PC-9 (cell line): ENCODE measurements at regions not wholly inside any gene's neighbourhood (a gene's known extent, or its start where the extent isn't known, plus 50 kb on each side); places are given as distances from the start of the nearest gene placed in this dataset.

ENCODE experiments used
- BruUV-seq: library from RNA; stranded (reverse); fragments of 400-500 nt; replicated peaks from 2 replicates; lab custom pipeline; 2021; lab: Mats Ljungman, UMichigan
- CTCF ChIA-PET: fragments of 300-600 bp; sonication (Branson Sonifier 250); formaldehyde crosslinking; loops from one replicate; lab custom pipeline; 2022; ENCODE audit warnings: antibody characterized with exemption; lab: Charles Lee
- POLR2A ChIA-PET: fragments of 300-600 bp; sonication (Branson Sonifier 250); formaldehyde crosslinking; loops from one replicate; lab custom pipeline; 2022; ENCODE audit warnings: antibody characterized with exemption; ENCODE audit not compliant: unreplicated experiment; lab: Charles Lee
- DNase-seq, 2 experiments: peaks; one replicate each; pipeline versions ENCODE4 v3.0.0 to v3.0.0-alpha.2; 2015 to 2022; ENCODE audit warnings: mixed read lengths in 1 of 2
- H2AFZ ChIP-seq: fragments of 200-600 bp; sonication (generic); 2 replicates; pipeline ENCODE4 v1.8.1; 2017; ENCODE audit warnings: antibody characterized with exemption
- H3F3A ChIP-seq: fragments of 200-600 bp; sonication (generic); 2 replicates; pipeline ENCODE4 v1.8.1; 2017; ENCODE audit warnings: antibody characterized with exemption, mild to moderate bottlenecking, low read depth; ENCODE audit not compliant: insufficient read depth
- H3K27ac ChIP-seq: fragments of 200-600 bp; sonication (generic); 2 replicates; pipeline ENCODE4 v1.6.1; 2016; ENCODE audit warnings: mixed run types
- H3K27me3 ChIP-seq: fragments of 200-600 bp; sonication (generic); 2 replicates; pipeline ENCODE4 v1.6.1; 2016; ENCODE audit warnings: low read depth, mixed run types; ENCODE audit not compliant: insufficient read depth
- H3K36me3 ChIP-seq: fragments of 200-600 bp; sonication (generic); 2 replicates; pipeline ENCODE4 v1.6.1; 2016; ENCODE audit warnings: low read depth, mixed run types
- H3K4me1 ChIP-seq: fragments of 200-600 bp; sonication (generic); replicated peaks from 2 replicates; pipeline ENCODE4 v1.6.1; 2016; ENCODE audit warnings: mixed run types; ENCODE audit not compliant: insufficient read depth
- H3K4me2 ChIP-seq: fragments of 200-600 bp; sonication (generic); 2 replicates; pipeline ENCODE4 v1.6.1; 2017; ENCODE audit warnings: mixed run types
- H3K4me3 ChIP-seq: fragments of 200-600 bp; sonication (generic); 2 replicates; pipeline ENCODE4 v1.6.1; 2016; ENCODE audit warnings: mixed run types
- H3K79me2 ChIP-seq: fragments of 200-600 bp; sonication (generic); 2 replicates; pipeline ENCODE4 v1.6.1; 2017; ENCODE audit warnings: low read depth, mixed run types
- H3K9me2 ChIP-seq: fragments of 200-600 bp; sonication (generic); 2 replicates; pipeline ENCODE4 v1.8.1; 2017; ENCODE audit warnings: mild to moderate bottlenecking; ENCODE audit not compliant: insufficient read depth
- H3K9me3 ChIP-seq: fragments of 200-600 bp; sonication (generic); 2 replicates; pipeline ENCODE4 v1.8.1; 2016; ENCODE audit warnings: low read depth; ENCODE audit not compliant: insufficient read depth
- H4K20me1 ChIP-seq: fragments of 200-600 bp; sonication (generic); 2 replicates; pipeline ENCODE4 v1.8.1; 2017; ENCODE audit not compliant: insufficient read depth
- CTCF ChIP-seq: fragments of 200-600 bp; sonication (generic); conservative IDR thresholded peaks from 2 replicates; pipeline ENCODE4 v1.6.1; 2017; ENCODE audit warnings: mixed run types, antibody characterized with exemption, mild to moderate bottlenecking, moderate library complexity
- EZH2 ChIP-seq: fragments of 200-600 bp; sonication (generic); IDR thresholded peaks from 2 replicates; pipeline ENCODE4 v1.8.0; 2017; ENCODE audit warnings: antibody characterized with exemption, low read depth
- intact Hi-C: fragments of 100-400 bp; cut with micrococcal nuclease; formaldehyde crosslinking; loops from one replicate; pipeline ENCODE4 v1.10.0; 2022; ENCODE audit not compliant: unreplicated experiment

- no peaks in the 10 kb centered on the region for H3K27me3 ChIP-seq
- H3K9me2 ChIP-seq, result no peaks in the 10 kb centered on the region
- POLR2A ChIA-PET, result no interaction called here
- H3K36me3 ChIP-seq, result no peaks in the 10 kb centered on the region
- no peaks in the 10 kb centered on the region for H4K20me1 ChIP-seq
- BruUV-seq, result no TSS peak
- no peaks in the 10 kb centered on the region for H3K79me2 ChIP-seq
- TF ChIP-seq EZH2 (no peak), CTCF (no peak)
- no peaks in the 10 kb centered on the region for H3K4me1 ChIP-seq
- CTCF ChIA-PET, result no interaction called here
- H3K9me3 ChIP-seq, result no peaks in the 10 kb centered on the region
- no peak overlapping the region for H3K4me3 ChIP-seq
- no peak overlapping the region for H3K27ac ChIP-seq
- intact Hi-C loops, result no loop called here
- H2AFZ ChIP-seq, result no peak overlapping the region
- DNase-seq, result no peak
- H3K4me2 ChIP-seq, result no peak overlapping the region
- no peaks in the 10 kb centered on the region for H3F3A ChIP-seq
Observed at GRCh38 chr9:21728781-21729180, 73.7 kb upstream of the MTAP start.

GRCh38 chr9:21729648-21730047, 72.8 kb upstream of the MTAP start:
- H3K27me3 ChIP-seq, result no peaks in the 10 kb centered on the region
- no peaks in the 10 kb centered on the region for H3F3A ChIP-seq
- no peaks in the 10 kb centered on the region for H3K9me3 ChIP-seq
- H3K4me3 ChIP-seq, result no peak overlapping the region
- intact Hi-C loops, result no loop called here
- H3K36me3 ChIP-seq, result no peaks in the 10 kb centered on the region
- H2AFZ ChIP-seq, result no peak overlapping the region
- POLR2A ChIA-PET, result no interaction called here
- H3K27ac ChIP-seq, result no peak overlapping the region
- CTCF ChIA-PET, result no interaction called here
- no peak for DNase-seq
- BruUV-seq, result no TSS peak
- H3K9me2 ChIP-seq, result no peaks in the 10 kb centered on the region
- no peak overlapping the region for H3K4me2 ChIP-seq
- no peaks in the 10 kb centered on the region for H3K79me2 ChIP-seq
- H4K20me1 ChIP-seq, result no peaks in the 10 kb centered on the region
- no peaks in the 10 kb centered on the region for H3K4me1 ChIP-seq
- no peak for TF ChIP-seq CTCF
- TF ChIP-seq EZH2, result no peak

- ChIA-PET POLR2A (no interaction called here), CTCF (no interaction called here)
- no peak for DNase-seq
- Histone ChIP-seq H3K4me2 (no peak overlapping the region), H3K36me3 (no peaks in the 10 kb centered on the region), H3K79me2 (no peaks in the 10 kb centered on the region), H3K4me3 (no peak overlapping the region), H3K9me3 (0 out of 2 replicates have a peak, but pooled peaks cover 3% of the 10 kb centered on the region), H3K4me1 (no peaks in the 10 kb centered on the region), H4K20me1 (no peaks in the 10 kb centered on the region), H3F3A (no peaks in the 10 kb centered on the region), H2AFZ (no peak overlapping the region), H3K27ac (no peak overlapping the region), H3K27me3 (no peaks in the 10 kb centered on the region), H3K9me2 (no peaks in the 10 kb centered on the region)
- BruUV-seq, result no TSS peak
- TF ChIP-seq CTCF (no peak), EZH2 (no peak)
- intact Hi-C loops, result no loop called here
Observed at GRCh38 chr9:21730899-21731298, 71.5 kb upstream of the MTAP start.
